ENCODE measurements at regions not wholly inside any gene's neighbourhood (a gene's known extent, or its start where the extent isn't known, plus 50 kb on each side); places are given as distances from the start of the nearest gene placed in this dataset.

- no peak for DNase-seq (ENCODE audit: low read depth in 2 of 2)
Measured at GRCh38 chr3:194279701-194280360, 71.3 kb downstream of the CPN2 start.

GRCh38 chr3:194280777-194281176, 70.4 kb downstream of the CPN2 start:
- DNase-seq (ENCODE audit: low read depth in 2 of 2) = no peak

GRCh38 chr3:194281306-194281705, 69.8 kb downstream of the CPN2 start:
- DNase-seq (ENCODE audit: low read depth in 2 of 2) = no peak

- DNase-seq (ENCODE audit: low read depth in 2 of 2) = no peak
Measured at GRCh38 chr3:194281766-194282165, 69.4 kb downstream of the CPN2 start.

GRCh38 chr3:194282436-194283122, 68.5 kb downstream of the CPN2 start:
- DNase-seq (ENCODE audit: low read depth in 2 of 2) = no peak

- no peak for DNase-seq (ENCODE audit: low read depth in 2 of 2)
Measured at GRCh38 chr3:194283221-194284006, 67.7 kb downstream of the CPN2 start.

- DNase-seq (ENCODE audit: low read depth in 2 of 2) = no peak
Measured at GRCh38 chr3:194284351-194284750, 66.8 kb downstream of the CPN2 start.

- no peak for DNase-seq (ENCODE audit: low read depth in 2 of 2)
Measured at GRCh38 chr3:194285024-194285849, 65.9 kb downstream of the CPN2 start.

- DNase-seq (ENCODE audit: low read depth in 2 of 2) = no peak
Measured at GRCh38 chr3:194285850-194286197, 65.3 kb downstream of the CPN2 start.

- no peak for DNase-seq (ENCODE audit: low read depth in 2 of 2)
Measured at GRCh38 chr3:194286375-194287146, 64.6 kb downstream of the CPN2 start.

GRCh38 chr3:194287374-194287773, 63.8 kb downstream of the CPN2 start:
- DNase-seq (ENCODE audit: low read depth in 2 of 2) = no peak

- no peak for DNase-seq (ENCODE audit: low read depth in 2 of 2)
Measured at GRCh38 chr3:194287977-194288706, 63.0 kb downstream of the CPN2 start.

All from stimulated activated CD4-positive, alpha-beta T cell treated with anti-CD3 and anti-CD28 coated beads, Interleukin-12 subunit alpha, Interleukin-12 subunit beta, amount 100 ng/mL, for 24 hours (primary cell).